Upper lobe of left lung (tissue), 4 donors: ENCODE measurements at regions not wholly inside any gene's neighbourhood (a gene's known extent, or its start where the extent isn't known, plus 50 kb on each side); places are given as distances from the start of the nearest gene placed in this dataset.

Experiments
- CTCF ChIP-seq, 6 experiments: fragments of 450-650 bp in 4 of 6; fragments of 200-600 bp in 2 of 6; sonication (generic) in 2 of 6; IDR thresholded peaks; one replicate each; pipeline ENCODE4 v1.5.1; 2016 to 2019; ENCODE audit warnings: antibody characterized with exemption in 6 of 6
- POLR2AphosphoS5 ChIP-seq, 2 donors: sonication (generic); formaldehyde crosslinking; IDR thresholded peaks; one replicate each; pipeline ENCODE4 v1.5.1; 2017; ENCODE audit warnings: antibody characterized with exemption in 2 of 2

DNA sequence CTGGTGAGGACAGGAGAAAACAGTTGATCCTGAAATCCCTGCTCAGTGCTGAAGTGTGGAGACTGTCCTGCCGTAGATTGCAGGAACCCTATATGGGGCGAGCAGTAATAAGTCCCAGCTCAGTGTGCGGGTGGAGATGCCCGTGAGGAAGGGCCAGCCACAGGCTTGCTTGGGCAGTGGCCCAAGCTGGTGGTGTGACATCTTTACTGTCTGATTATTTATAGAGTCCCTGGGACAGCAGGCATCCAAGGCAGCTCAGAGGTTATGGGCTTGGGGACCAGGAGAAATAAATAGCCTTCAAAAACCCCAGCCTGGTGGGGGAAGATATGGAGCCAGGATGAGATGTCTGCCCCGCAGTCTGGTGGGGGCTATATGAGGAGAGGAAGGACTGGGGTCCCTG is 170.7 kb upstream of the POU3F1 start:
- TF ChIP-seq CTCF (IDR thresholded peaks at IDR 0.05) (no peak), POLR2AphosphoS5 (IDR thresholded peaks at IDR 0.05) (no peak)
